K562 (cell line): ENCODE measurements at regions not wholly inside any gene's neighbourhood (a gene's known extent, or its start where the extent isn't known, plus 50 kb on each side); places are given as distances from the start of the nearest gene placed in this dataset.

ENCODE experiments used
- NFE2L1 ChIP-seq: fragments of 450-650 bp; IDR thresholded peaks from 2 replicates; pipeline ENCODE4 v1.6.1; 2016; ENCODE audit warnings: missing genetic modification characterization, low read depth, mild to moderate bottlenecking, missing compliant biosample characterization, moderate library complexity, borderline replicate concordance
- POLR3A ChIP-seq: IDR thresholded peaks from 2 replicates; pipeline ENCODE4 v1.6.1; 2011; ENCODE audit warnings: borderline replicate concordance, mild to moderate bottlenecking, moderate library complexity; ENCODE audit not compliant: insufficient read length, insufficient read depth; ENCODE audit errors: extremely low read depth
- SETDB1 ChIP-seq: IDR thresholded peaks from one replicate; pipeline ENCODE4 v1.6.1; 2012; ENCODE audit warnings: low read length, control low read depth, inconsistent platforms
- ZNF274 ChIP-seq: IDR thresholded peaks from 2 replicates; pipeline ENCODE4 v1.6.1; 2011; ENCODE audit warnings: low read depth, mild to moderate bottlenecking, low read length, moderate library complexity, borderline replicate concordance

DNA sequence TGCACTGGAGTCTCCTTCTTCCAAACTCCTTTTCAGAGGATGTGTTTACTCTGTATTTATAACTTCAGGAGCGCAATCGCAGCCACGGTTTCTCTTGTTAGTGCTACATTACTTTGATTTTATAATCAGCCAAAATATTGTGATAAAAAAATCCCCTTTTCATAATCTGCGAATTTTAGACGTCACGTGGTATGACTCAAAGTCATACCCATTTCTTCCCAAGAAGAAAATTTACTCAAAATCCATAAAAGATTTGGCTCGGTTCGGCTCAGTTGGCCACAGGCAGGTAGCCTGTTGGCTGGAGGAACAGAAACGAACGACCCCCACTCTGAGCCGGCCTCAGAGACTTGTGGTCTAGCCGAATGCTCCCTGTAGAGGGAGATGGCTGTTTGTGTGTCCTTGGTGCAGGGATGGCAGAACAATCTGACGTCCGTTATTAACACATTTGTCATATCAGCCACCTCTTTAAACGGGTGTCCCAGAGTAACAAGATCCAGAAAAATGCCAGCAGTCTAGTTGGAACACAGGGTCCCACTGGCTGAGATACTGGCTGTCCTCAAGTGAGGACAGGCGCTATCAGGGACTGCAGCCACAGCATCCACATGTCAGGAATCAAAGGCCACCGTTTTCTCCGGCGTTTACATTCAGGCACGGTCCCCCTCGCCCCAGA lies 247.6 kb downstream of the DLL1 start:
- TF ChIP-seq ZNF274 (no peak), POLR3A (no peak), NFE2L1 (tag) (no peak), SETDB1 (no peak)
